Ishikawa (cell line): ENCODE measurements at regions not wholly inside any gene's neighbourhood (a gene's known extent, or its start where the extent isn't known, plus 50 kb on each side); places are given as distances from the start of the nearest gene placed in this dataset.

ENCODE experiments used
- CEBPB ChIP-seq: IDR thresholded peaks from 2 replicates; pipeline ENCODE4 v1.6.1; 2012
- CREB1 ChIP-seq: IDR thresholded peaks from 2 replicates; pipeline ENCODE4 v1.6.1; 2012; ENCODE audit warnings: low read depth
- EGR1 ChIP-seq: IDR thresholded peaks from 2 replicates; pipeline ENCODE4 v1.6.1; 2012
- EP300 ChIP-seq: IDR thresholded peaks from 2 replicates; pipeline ENCODE4 v1.6.1; 2012; ENCODE audit warnings: borderline replicate concordance
- FOXM1 ChIP-seq: IDR thresholded peaks from 2 replicates; pipeline ENCODE4 v1.6.1; 2012; ENCODE audit warnings: low read depth, borderline replicate concordance
- NFIC ChIP-seq: IDR thresholded peaks from 2 replicates; pipeline ENCODE4 v1.6.1; 2012
- RAD21 ChIP-seq: IDR thresholded peaks from 2 replicates; pipeline ENCODE4 v1.6.1; 2012; ENCODE audit warnings: low read depth
- TAF1 ChIP-seq: IDR thresholded peaks from 2 replicates; pipeline ENCODE4 v1.6.1; 2012; ENCODE audit warnings: low read depth, mild to moderate bottlenecking
- TCF12 ChIP-seq: IDR thresholded peaks from 2 replicates; pipeline ENCODE4 v1.6.1; 2012; ENCODE audit warnings: low read depth
- YY1 ChIP-seq: IDR thresholded peaks from 2 replicates; pipeline ENCODE4 v1.6.1; 2012; ENCODE audit warnings: low read depth
- ZBTB7A ChIP-seq: IDR thresholded peaks from 2 replicates; pipeline ENCODE4 v1.6.1; 2012; ENCODE audit warnings: low read depth
- TF ChIP-seq, protein P1 (sequence below): IDR thresholded peaks from 2 replicates; pipeline ENCODE4 v1.6.1; 2012; ENCODE audit warnings: low read depth, mild to moderate bottlenecking
- TF ChIP-seq, protein P2 (sequence below): IDR thresholded peaks from 2 replicates; pipeline ENCODE4 v1.6.1; 2012
- TF ChIP-seq, protein P3 (sequence below): IDR thresholded peaks from 2 replicates; pipeline ENCODE4 v1.6.1; 2012

DNA sequence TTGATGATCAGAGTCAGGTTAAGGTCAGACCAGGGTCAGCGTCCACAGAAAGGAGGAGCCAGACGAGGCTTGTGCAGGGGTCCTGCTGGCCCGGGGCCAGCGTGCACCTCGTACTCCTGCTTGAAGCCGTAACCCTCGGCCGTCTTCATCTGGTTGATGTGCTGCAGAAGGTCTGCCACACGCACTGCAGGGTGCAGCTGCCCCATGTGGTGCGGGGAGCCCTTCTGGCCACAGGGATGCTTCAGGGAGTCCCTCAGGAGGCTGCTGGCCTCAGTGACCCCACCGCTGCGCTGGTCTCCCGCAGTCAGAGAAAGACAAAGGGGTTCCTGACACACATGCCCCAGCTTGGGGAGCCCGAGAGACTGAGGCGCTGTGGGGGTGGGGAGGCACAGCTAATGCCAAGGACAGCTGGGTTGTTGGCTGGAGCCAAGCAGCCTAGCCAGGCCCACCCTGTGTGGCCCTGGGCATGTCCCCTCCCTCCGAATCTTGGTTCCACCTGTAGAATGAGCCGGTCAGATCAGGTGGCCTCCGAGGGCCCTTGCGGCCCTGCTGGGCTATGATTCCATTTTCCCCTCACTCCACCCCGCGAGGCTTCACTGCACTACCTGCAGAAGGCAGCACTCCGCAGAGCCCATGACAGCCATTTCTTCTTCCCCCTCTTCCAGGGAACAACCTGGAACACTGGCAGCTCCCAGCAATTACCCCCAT, 251.9 kb downstream of the PTPRU start:
- TF ChIP-seq CEBPB (no peak), EGR1 (no peak), EP300 (no peak), NFIC (no peak), YY1 (no peak), ZBTB7A (no peak), TAF1 (no peak), FOXM1 (no peak), RAD21 (no peak), TCF12 (no peak), CREB1 (no peak)
- TF ChIP-seq, protein P1, sequence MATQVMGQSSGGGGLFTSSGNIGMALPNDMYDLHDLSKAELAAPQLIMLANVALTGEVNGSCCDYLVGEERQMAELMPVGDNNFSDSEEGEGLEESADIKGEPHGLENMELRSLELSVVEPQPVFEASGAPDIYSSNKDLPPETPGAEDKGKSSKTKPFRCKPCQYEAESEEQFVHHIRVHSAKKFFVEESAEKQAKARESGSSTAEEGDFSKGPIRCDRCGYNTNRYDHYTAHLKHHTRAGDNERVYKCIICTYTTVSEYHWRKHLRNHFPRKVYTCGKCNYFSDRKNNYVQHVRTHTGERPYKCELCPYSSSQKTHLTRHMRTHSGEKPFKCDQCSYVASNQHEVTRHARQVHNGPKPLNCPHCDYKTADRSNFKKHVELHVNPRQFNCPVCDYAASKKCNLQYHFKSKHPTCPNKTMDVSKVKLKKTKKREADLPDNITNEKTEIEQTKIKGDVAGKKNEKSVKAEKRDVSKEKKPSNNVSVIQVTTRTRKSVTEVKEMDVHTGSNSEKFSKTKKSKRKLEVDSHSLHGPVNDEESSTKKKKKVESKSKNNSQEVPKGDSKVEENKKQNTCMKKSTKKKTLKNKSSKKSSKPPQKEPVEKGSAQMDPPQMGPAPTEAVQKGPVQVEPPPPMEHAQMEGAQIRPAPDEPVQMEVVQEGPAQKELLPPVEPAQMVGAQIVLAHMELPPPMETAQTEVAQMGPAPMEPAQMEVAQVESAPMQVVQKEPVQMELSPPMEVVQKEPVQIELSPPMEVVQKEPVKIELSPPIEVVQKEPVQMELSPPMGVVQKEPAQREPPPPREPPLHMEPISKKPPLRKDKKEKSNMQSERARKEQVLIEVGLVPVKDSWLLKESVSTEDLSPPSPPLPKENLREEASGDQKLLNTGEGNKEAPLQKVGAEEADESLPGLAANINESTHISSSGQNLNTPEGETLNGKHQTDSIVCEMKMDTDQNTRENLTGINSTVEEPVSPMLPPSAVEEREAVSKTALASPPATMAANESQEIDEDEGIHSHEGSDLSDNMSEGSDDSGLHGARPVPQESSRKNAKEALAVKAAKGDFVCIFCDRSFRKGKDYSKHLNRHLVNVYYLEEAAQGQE = no peak
- TF ChIP-seq, protein P2, sequence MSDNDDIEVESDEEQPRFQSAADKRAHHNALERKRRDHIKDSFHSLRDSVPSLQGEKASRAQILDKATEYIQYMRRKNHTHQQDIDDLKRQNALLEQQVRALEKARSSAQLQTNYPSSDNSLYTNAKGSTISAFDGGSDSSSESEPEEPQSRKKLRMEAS = no peak
- TF ChIP-seq, protein P3, sequence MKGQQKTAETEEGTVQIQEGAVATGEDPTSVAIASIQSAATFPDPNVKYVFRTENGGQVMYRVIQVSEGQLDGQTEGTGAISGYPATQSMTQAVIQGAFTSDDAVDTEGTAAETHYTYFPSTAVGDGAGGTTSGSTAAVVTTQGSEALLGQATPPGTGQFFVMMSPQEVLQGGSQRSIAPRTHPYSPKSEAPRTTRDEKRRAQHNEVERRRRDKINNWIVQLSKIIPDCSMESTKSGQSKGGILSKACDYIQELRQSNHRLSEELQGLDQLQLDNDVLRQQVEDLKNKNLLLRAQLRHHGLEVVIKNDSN = no peak
